ENCODE measurements at regions not wholly inside any gene's neighbourhood (a gene's known extent, or its start where the extent isn't known, plus 50 kb on each side); places are given as distances from the start of the nearest gene placed in this dataset.

- Histone ChIP-seq H2BK120ac (ENCODE audit: insufficient read depth, low read length, poor library complexity) (no peak overlapping the region), H3K27ac (ENCODE audit: low read depth, low read length) (no peak overlapping the region), H3K36me3 (ENCODE audit: control insufficient read depth in 1 of 2, insufficient read depth in 2 of 2, low read length in 2 of 2) (no peaks in the 10 kb centered on the region), H3K79me1 (ENCODE audit: low read length) (peaks cover 3% of the 10 kb centered on the region), H3K23ac (ENCODE audit: low read length) (no peak overlapping the region), H2BK12ac (ENCODE audit: low read length) (no peak overlapping the region), H3K4me2 (ENCODE audit: low read length) (no peak overlapping the region), H3K4ac (ENCODE audit: low read depth, low read length) (no peak overlapping the region), H2AK5ac (ENCODE audit: low read length) (no peak overlapping the region), H3K79me2 (ENCODE audit: control insufficient read depth, insufficient read depth, low read length, poor library complexity) (no peaks in the 10 kb centered on the region), H3K14ac (ENCODE audit: low read length) (no peak overlapping the region), H4K91ac (ENCODE audit: low read depth, low read length) (no peak overlapping the region), H3K4me3 (ENCODE audit: low read depth, low read length) (no peak overlapping the region), H3K4me1 (ENCODE audit: control insufficient read depth in 1 of 2, insufficient read depth in 2 of 2, low read length in 2 of 2) (peaks cover 7 to 8% of the 10 kb centered on the region in 2 experiments), H3K9ac (ENCODE audit: low read length) (no peak overlapping the region), H2AFZ (ENCODE audit: insufficient read depth, low read length, poor library complexity) (no peak overlapping the region), H3K18ac (ENCODE audit: low read length) (no peak overlapping the region), H4K12ac (ENCODE audit: low read depth, low read length) (no peak overlapping the region), H2BK5ac (ENCODE audit: low read depth, low read length, poor library complexity) (no peak overlapping the region), H4K8ac (ENCODE audit: low read depth, low read length) (no peak overlapping the region), H3K27me3 (ENCODE audit: insufficient read depth, low read length) (peaks cover 4% of the 10 kb centered on the region), H3K9me3 (ENCODE audit: insufficient read depth, low read depth, low read length) (peaks cover 2% of the 10 kb centered on the region)
- DNase-seq = peak in 1 of 2 donors; percentile 9
- no CpG with 5 or more reads among the region's 4 CpGs for WGBS (ENCODE audit: extremely low coverage, insufficient coverage, insufficient read length)
Observed at GRCh38 chr2:7429733-7430132, 512.5 kb downstream of the RNF144A start.

- Histone ChIP-seq H3K4me3 (ENCODE audit: low read depth, low read length) (peak overlapping the region; percentile 21), H3K79me2 (ENCODE audit: control insufficient read depth, insufficient read depth, low read length, poor library complexity) (no peaks in the 10 kb centered on the region), H4K8ac (ENCODE audit: low read depth, low read length) (peak overlapping the region; percentile 17), H2AK5ac (ENCODE audit: low read length) (no peak overlapping the region), H4K91ac (ENCODE audit: low read depth, low read length) (no peak overlapping the region), H3K18ac (ENCODE audit: low read length) (peak overlapping the region; percentile 21), H2BK5ac (ENCODE audit: low read depth, low read length, poor library complexity) (no peak overlapping the region), H2BK12ac (ENCODE audit: low read length) (no peak overlapping the region), H3K27ac (ENCODE audit: low read depth, low read length) (no peak overlapping the region), H3K9me3 (ENCODE audit: insufficient read depth, low read depth, low read length) (peaks cover 2% of the 10 kb centered on the region), H3K4ac (ENCODE audit: low read depth, low read length) (no peak overlapping the region), H2BK120ac (ENCODE audit: insufficient read depth, low read length, poor library complexity) (no peak overlapping the region), H4K12ac (ENCODE audit: low read depth, low read length) (no peak overlapping the region), H3K79me1 (ENCODE audit: low read length) (peaks cover 3% of the 10 kb centered on the region), H3K23ac (ENCODE audit: low read length) (no peak overlapping the region), H3K4me2 (ENCODE audit: low read length) (peak overlapping the region; percentile 59), H3K9ac (ENCODE audit: low read length) (no peak overlapping the region), H3K27me3 (ENCODE audit: insufficient read depth, low read length) (peaks cover 4% of the 10 kb centered on the region), H2AFZ (ENCODE audit: insufficient read depth, low read length, poor library complexity) (no peak overlapping the region), H3K14ac (ENCODE audit: low read length) (peak overlapping the region; percentile 30), H3K36me3 (ENCODE audit: control insufficient read depth in 1 of 2, insufficient read depth in 2 of 2, low read length in 2 of 2) (no peaks in the 10 kb centered on the region), H3K4me1 (ENCODE audit: control insufficient read depth in 1 of 2, insufficient read depth in 2 of 2, low read length in 2 of 2) (peaks cover 7 to 8% of the 10 kb centered on the region in 2 experiments)
- no CpG with 5 or more reads among the region's 10 CpGs for WGBS (ENCODE audit: extremely low coverage, insufficient coverage, insufficient read length)
- peak in 1 of 2 donors; percentile 33 for DNase-seq
Observed at GRCh38 chr2:7430421-7430868, 513.2 kb downstream of the RNF144A start.

- peak overlapping the region; percentile 30 for H3K14ac ChIP-seq (ENCODE audit: low read length)
- no CpG with 5 or more reads among the region's 56 CpGs for WGBS (ENCODE audit: extremely low coverage, insufficient coverage, insufficient read length)
- H2BK12ac ChIP-seq (ENCODE audit: low read length) = no peak overlapping the region
- no peak overlapping the region for H4K91ac ChIP-seq (ENCODE audit: low read depth, low read length)
- peak; percentile 95 for DNase-seq
- H3K9ac ChIP-seq (ENCODE audit: low read length) = no peak overlapping the region
- no peaks in the 10 kb centered on the region for H3K79me2 ChIP-seq (ENCODE audit: control insufficient read depth, insufficient read depth, low read length, poor library complexity)
- H3K36me3 ChIP-seq (ENCODE audit: control insufficient read depth in 1 of 2, insufficient read depth in 2 of 2, low read length in 2 of 2) = no peaks in the 10 kb centered on the region
- peaks cover 7 to 8% of the 10 kb centered on the region in 2 experiments for H3K4me1 ChIP-seq (ENCODE audit: control insufficient read depth in 1 of 2, insufficient read depth in 2 of 2, low read length in 2 of 2)
- no peak overlapping the region for H3K23ac ChIP-seq (ENCODE audit: low read length)
- H2BK120ac ChIP-seq (ENCODE audit: insufficient read depth, low read length, poor library complexity) = no peak overlapping the region
- H3K4me2 ChIP-seq (ENCODE audit: low read length) = peak overlapping the region; percentile 59
- no peak overlapping the region for H2AK5ac ChIP-seq (ENCODE audit: low read length)
- H4K12ac ChIP-seq (ENCODE audit: low read depth, low read length) = no peak overlapping the region
- H3K27me3 ChIP-seq (ENCODE audit: insufficient read depth, low read length) = peaks cover 4% of the 10 kb centered on the region
- no peak overlapping the region for H2BK5ac ChIP-seq (ENCODE audit: low read depth, low read length, poor library complexity)
- peak overlapping the region; percentile 59 for H3K4me3 ChIP-seq (ENCODE audit: low read depth, low read length)
- H3K9me3 ChIP-seq (ENCODE audit: insufficient read depth, low read depth, low read length) = peaks cover 2% of the 10 kb centered on the region
- H3K79me1 ChIP-seq (ENCODE audit: low read length) = peaks cover 3% of the 10 kb centered on the region
- H3K27ac ChIP-seq (ENCODE audit: low read depth, low read length) = no peak overlapping the region
- H3K18ac ChIP-seq (ENCODE audit: low read length) = no peak overlapping the region
- no peak overlapping the region for H3K4ac ChIP-seq (ENCODE audit: low read depth, low read length)
- peak overlapping the region; percentile 35 for H2AFZ ChIP-seq (ENCODE audit: insufficient read depth, low read length, poor library complexity)
- H4K8ac ChIP-seq (ENCODE audit: low read depth, low read length) = peak overlapping the region; percentile 17
Observed at GRCh38 chr2:7430869-7431641, 513.8 kb downstream of the RNF144A start.

- Histone ChIP-seq H3K9me3 (ENCODE audit: insufficient read depth, low read depth, low read length) (peaks cover 2% of the 10 kb centered on the region), H3K18ac (ENCODE audit: low read length) (no peak overlapping the region), H2BK120ac (ENCODE audit: insufficient read depth, low read length, poor library complexity) (no peak overlapping the region), H4K12ac (ENCODE audit: low read depth, low read length) (no peak overlapping the region), H3K4ac (ENCODE audit: low read depth, low read length) (no peak overlapping the region), H3K27ac (ENCODE audit: low read depth, low read length) (no peak overlapping the region), H2BK12ac (ENCODE audit: low read length) (no peak overlapping the region), H3K4me2 (ENCODE audit: low read length) (no peak overlapping the region), H4K91ac (ENCODE audit: low read depth, low read length) (no peak overlapping the region), H3K23ac (ENCODE audit: low read length) (no peak overlapping the region), H3K4me1 (ENCODE audit: control insufficient read depth in 1 of 2, insufficient read depth in 2 of 2, low read length in 2 of 2) (peaks cover 7 to 8% of the 10 kb centered on the region in 2 experiments), H3K79me2 (ENCODE audit: control insufficient read depth, insufficient read depth, low read length, poor library complexity) (no peaks in the 10 kb centered on the region), H3K36me3 (ENCODE audit: control insufficient read depth in 1 of 2, insufficient read depth in 2 of 2, low read length in 2 of 2) (no peaks in the 10 kb centered on the region), H3K79me1 (ENCODE audit: low read length) (peaks cover 3% of the 10 kb centered on the region), H3K9ac (ENCODE audit: low read length) (no peak overlapping the region), H2AK5ac (ENCODE audit: low read length) (no peak overlapping the region), H4K8ac (ENCODE audit: low read depth, low read length) (no peak overlapping the region), H3K14ac (ENCODE audit: low read length) (no peak overlapping the region), H3K27me3 (ENCODE audit: insufficient read depth, low read length) (peaks cover 4% of the 10 kb centered on the region), H3K4me3 (ENCODE audit: low read depth, low read length) (no peak overlapping the region), H2AFZ (ENCODE audit: insufficient read depth, low read length, poor library complexity) (no peak overlapping the region), H2BK5ac (ENCODE audit: low read depth, low read length, poor library complexity) (no peak overlapping the region)
- no peak for DNase-seq
- WGBS (ENCODE audit: extremely low coverage, insufficient coverage, insufficient read length) = no CpG with 5 or more reads among the region's 4 CpGs
Observed at GRCh38 chr2:7432436-7432835, 515.2 kb downstream of the RNF144A start.

Measured in trophoblast cell (in vitro differentiated cells and primary cell).